Activated CD8-positive, alpha-beta T cell treated with anti-CD3 and anti-CD28 coated beads, Interleukin-2, amount 10 ng/mL, durations not matched to agents 7 days and 5 days (primary cell): ENCODE measurements at regions not wholly inside any gene's neighbourhood (a gene's known extent, or its start where the extent isn't known, plus 50 kb on each side); places are given as distances from the start of the nearest gene placed in this dataset.

Experiments
- ATAC-seq: fragments of 150-1000 bp; cut with Tn5 transposase; one replicate; pipeline ENCODE4 v1.10.0; 2021; ENCODE audit warnings: moderate library complexity
- CTCF ChIA-PET: fragments of 350-600 bp; sonication (Branson Sonifier 250); formaldehyde crosslinking; loops from one replicate; lab custom pipeline; 2021; ENCODE audit warnings: antibody characterized with exemption; lab: Charles Lee
- POLR2A ChIA-PET: fragments of 350-600 bp; sonication (Branson Sonifier 250); formaldehyde crosslinking; loops from one replicate; lab custom pipeline; 2021; ENCODE audit warnings: antibody characterized with exemption; lab: Charles Lee
- DNase-seq: peaks from one replicate; pipeline ENCODE4 v3.0.0-alpha.2; 2020
- H3K27ac Mint-ChIP-seq: one replicate; pipeline ENCODE4 v1.8.0; 2021; ENCODE audit warnings: mild to moderate bottlenecking, mixed read lengths
- H3K27me3 Mint-ChIP-seq: one replicate; pipeline ENCODE4 v1.8.0; 2021; ENCODE audit warnings: low read depth, mixed read lengths
- H3K36me3 Mint-ChIP-seq: one replicate; pipeline ENCODE4 v1.8.0; 2021; ENCODE audit warnings: low read depth, mixed read lengths
- H3K4me1 Mint-ChIP-seq: one replicate; pipeline ENCODE4 v1.8.0; 2021; ENCODE audit warnings: low read depth, mixed read lengths
- H3K4me3 Mint-ChIP-seq: one replicate; pipeline ENCODE4 v1.8.0; 2021; ENCODE audit warnings: mild to moderate bottlenecking, mixed read lengths
- H3K9me3 Mint-ChIP-seq: one replicate; pipeline ENCODE4 v1.8.0; 2022; ENCODE audit warnings: mixed read lengths; ENCODE audit not compliant: insufficient read depth

GRCh38 chr18:64449434-64449833 lies 300.5 kb upstream of the LINC00305 start:
- no peaks in the 10 kb centered on the region for H3K27me3 Mint-ChIP-seq
- H3K27ac Mint-ChIP-seq = no peak overlapping the region
- H3K36me3 Mint-ChIP-seq = no peaks in the 10 kb centered on the region
- DNase-seq = no peak
- ChIA-PET POLR2A (no interaction called here), CTCF (no interaction called here)
- no peak for ATAC-seq
- peaks cover 6% of the 10 kb centered on the region for H3K9me3 Mint-ChIP-seq
- no peaks in the 10 kb centered on the region for H3K4me1 Mint-ChIP-seq
- H3K4me3 Mint-ChIP-seq = no peak overlapping the region

- no peaks in the 10 kb centered on the region for H3K36me3 Mint-ChIP-seq
- ATAC-seq (no peak), DNase-seq (no peak)
- H3K9me3 Mint-ChIP-seq = peaks cover 6% of the 10 kb centered on the region
- no peaks in the 10 kb centered on the region for H3K27me3 Mint-ChIP-seq
- ChIA-PET CTCF (no interaction called here), POLR2A (no interaction called here)
- no peak overlapping the region for H3K27ac Mint-ChIP-seq
- no peak overlapping the region for H3K4me3 Mint-ChIP-seq
- H3K4me1 Mint-ChIP-seq = no peaks in the 10 kb centered on the region
Measured at GRCh38 chr18:64444819-64445218, 295.9 kb upstream of the LINC00305 start.

- H3K9me3 Mint-ChIP-seq = peaks cover 20% of the 10 kb centered on the region
- no peaks in the 10 kb centered on the region for H3K27me3 Mint-ChIP-seq
- ATAC-seq (no peak), DNase-seq (no peak)
- no peak overlapping the region for H3K27ac Mint-ChIP-seq
- no peaks in the 10 kb centered on the region for H3K36me3 Mint-ChIP-seq
- H3K4me3 Mint-ChIP-seq = no peak overlapping the region
- CTCF ChIA-PET = no interaction called here
- no peaks in the 10 kb centered on the region for H3K4me1 Mint-ChIP-seq
- POLR2A ChIA-PET = no interaction called here
Measured at GRCh38 chr18:64438178-64438577, 289.3 kb upstream of the LINC00305 start.

GRCh38 chr18:64436111-64436510 lies 287.2 kb upstream of the LINC00305 start:
- Mint-ChIP-seq H3K4me3 (no peak overlapping the region), H3K4me1 (no peaks in the 10 kb centered on the region), H3K27ac (no peak overlapping the region), H3K9me3 (peaks cover 25% of the 10 kb centered on the region), H3K36me3 (no peaks in the 10 kb centered on the region), H3K27me3 (no peaks in the 10 kb centered on the region)
- ATAC-seq = no peak
- DNase-seq = no peak
- ChIA-PET CTCF (no interaction called here), POLR2A (no interaction called here)

- DNase-seq (no peak), ATAC-seq (no peak)
- H3K9me3 Mint-ChIP-seq = peaks cover 3% of the 10 kb centered on the region
- H3K4me3 Mint-ChIP-seq = no peak overlapping the region
- POLR2A ChIA-PET = no interaction called here
- H3K27me3 Mint-ChIP-seq = no peaks in the 10 kb centered on the region
- H3K4me1 Mint-ChIP-seq = no peaks in the 10 kb centered on the region
- H3K27ac Mint-ChIP-seq = no peak overlapping the region
- H3K36me3 Mint-ChIP-seq = no peaks in the 10 kb centered on the region
- CTCF ChIA-PET = no interaction called here
Measured at GRCh38 chr18:64419156-64419555, 270.3 kb upstream of the LINC00305 start.

GRCh38 chr18:64416990-64417389 lies 268.1 kb upstream of the LINC00305 start:
- Mint-ChIP-seq H3K27me3 (no peaks in the 10 kb centered on the region), H3K9me3 (peaks cover 3% of the 10 kb centered on the region), H3K4me1 (no peaks in the 10 kb centered on the region), H3K27ac (no peak overlapping the region), H3K4me3 (no peak overlapping the region), H3K36me3 (no peaks in the 10 kb centered on the region)
- CTCF ChIA-PET = no interaction called here
- POLR2A ChIA-PET = no interaction called here
- DNase-seq = no peak
- ATAC-seq = no peak

GRCh38 chr18:64415218-64415617 lies 266.3 kb upstream of the LINC00305 start:
- no peak overlapping the region for H3K27ac Mint-ChIP-seq
- no peak overlapping the region for H3K4me3 Mint-ChIP-seq
- CTCF ChIA-PET = no interaction called here
- ATAC-seq (no peak), DNase-seq (no peak)
- H3K4me1 Mint-ChIP-seq = no peaks in the 10 kb centered on the region
- peaks cover 3% of the 10 kb centered on the region for H3K9me3 Mint-ChIP-seq
- POLR2A ChIA-PET = no interaction called here
- H3K27me3 Mint-ChIP-seq = no peaks in the 10 kb centered on the region
- H3K36me3 Mint-ChIP-seq = no peaks in the 10 kb centered on the region

- H3K36me3 Mint-ChIP-seq = no peaks in the 10 kb centered on the region
- no peak overlapping the region for H3K27ac Mint-ChIP-seq
- no peaks in the 10 kb centered on the region for H3K27me3 Mint-ChIP-seq
- peaks cover 3% of the 10 kb centered on the region for H3K9me3 Mint-ChIP-seq
- no peak for DNase-seq
- CTCF ChIA-PET = interaction anchor here (1.2 kb wide), 1 partner anchor 404 kb away, joined by 3 read pairs; no protein-coding TSS in a partner anchor
- no peak for ATAC-seq
- H3K4me3 Mint-ChIP-seq = no peak overlapping the region
- no peaks in the 10 kb centered on the region for H3K4me1 Mint-ChIP-seq
- POLR2A ChIA-PET = no interaction called here
Measured at GRCh38 chr18:64410685-64411084, 261.8 kb upstream of the LINC00305 start.

GRCh38 chr18:64409511-64409910 lies 260.6 kb upstream of the LINC00305 start:
- Mint-ChIP-seq H3K36me3 (no peaks in the 10 kb centered on the region), H3K4me1 (no peaks in the 10 kb centered on the region), H3K27ac (no peak overlapping the region), H3K27me3 (no peaks in the 10 kb centered on the region), H3K9me3 (no peaks in the 10 kb centered on the region), H3K4me3 (no peak overlapping the region)
- no peak for ATAC-seq
- ChIA-PET CTCF (interaction anchor here (0.6 kb wide), 1 partner anchor 602 kb away, joined by 3 read pairs; no protein-coding TSS in a partner anchor), POLR2A (no interaction called here)
- DNase-seq = no peak

GRCh38 chr18:64407606-64408005 lies 258.7 kb upstream of the LINC00305 start:
- Mint-ChIP-seq H3K27me3 (no peaks in the 10 kb centered on the region), H3K36me3 (no peaks in the 10 kb centered on the region), H3K9me3 (no peaks in the 10 kb centered on the region), H3K4me1 (no peaks in the 10 kb centered on the region), H3K4me3 (no peak overlapping the region), H3K27ac (no peak overlapping the region)
- DNase-seq (no peak), ATAC-seq (no peak)
- ChIA-PET CTCF (no interaction called here), POLR2A (no interaction called here)

- H3K9me3 Mint-ChIP-seq = no peaks in the 10 kb centered on the region
- POLR2A ChIA-PET = no interaction called here
- H3K4me3 Mint-ChIP-seq = no peak overlapping the region
- H3K36me3 Mint-ChIP-seq = no peaks in the 10 kb centered on the region
- no peak for ATAC-seq
- no peak overlapping the region for H3K27ac Mint-ChIP-seq
- CTCF ChIA-PET = interaction anchor here (0.5 kb wide), 1 partner anchor 411 kb away, joined by 3 read pairs; no protein-coding TSS in a partner anchor
- no peaks in the 10 kb centered on the region for H3K4me1 Mint-ChIP-seq
- H3K27me3 Mint-ChIP-seq = no peaks in the 10 kb centered on the region
- no peak for DNase-seq
Measured at GRCh38 chr18:64405161-64405560, 256.3 kb upstream of the LINC00305 start.

GRCh38 chr18:64403784-64404503 lies 255.1 kb upstream of the LINC00305 start:
- ATAC-seq = no peak
- DNase-seq = no peak
- Mint-ChIP-seq H3K9me3 (no peaks in the 10 kb centered on the region), H3K4me1 (no peaks in the 10 kb centered on the region), H3K36me3 (no peaks in the 10 kb centered on the region), H3K27me3 (no peaks in the 10 kb centered on the region), H3K4me3 (no peak overlapping the region), H3K27ac (no peak overlapping the region)
- POLR2A ChIA-PET = no interaction called here
- CTCF ChIA-PET = no interaction called here

- Mint-ChIP-seq H3K4me1 (no peaks in the 10 kb centered on the region), H3K4me3 (no peak overlapping the region), H3K9me3 (no peaks in the 10 kb centered on the region), H3K36me3 (no peaks in the 10 kb centered on the region), H3K27me3 (no peaks in the 10 kb centered on the region), H3K27ac (no peak overlapping the region)
- DNase-seq (no peak), ATAC-seq (no peak)
- ChIA-PET CTCF (no interaction called here), POLR2A (no interaction called here)
Measured at GRCh38 chr18:64402636-64403035, 253.7 kb upstream of the LINC00305 start.
